ENCODE measurements at regions not wholly inside any gene's neighbourhood (a gene's known extent, or its start where the extent isn't known, plus 50 kb on each side); places are given as distances from the start of the nearest gene placed in this dataset.

DNA sequence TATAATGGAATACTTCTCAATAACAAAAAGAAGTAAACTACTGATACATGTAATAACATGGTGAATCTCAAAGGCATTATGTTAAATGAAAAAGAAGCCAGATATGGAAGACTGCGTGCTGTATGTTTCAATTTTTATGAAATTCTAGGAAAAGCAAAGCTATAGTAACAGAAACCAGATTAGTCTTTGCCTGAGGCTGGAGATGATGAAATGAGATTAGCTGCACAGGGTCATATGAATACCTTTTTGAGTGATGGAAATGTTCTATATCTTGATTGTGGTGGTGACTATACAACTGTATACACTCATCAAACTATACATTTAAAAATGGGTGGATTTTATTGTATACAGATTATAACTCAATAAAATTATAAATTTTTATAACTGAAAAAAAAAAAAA is 113.5 kb downstream of the TMEM30B start (continued):
- TF ChIP-seq SRF (IDR thresholded peaks at IDR 0.05; ENCODE audit: low read depth, low read length) (no peak), CHD1 (IDR thresholded peaks at IDR 0.05; ENCODE audit: low read depth, low read length) (no peak), CBX5 (IDR thresholded peaks at IDR 0.05; ENCODE audit: low read depth, low read length) (no peak), YY1 (IDR thresholded peaks at IDR 0.05; ENCODE audit: low read depth, low read length) (no peak), CREB1 (IDR thresholded peaks at IDR 0.05) (no peak), TBP (IDR thresholded peaks at IDR 0.05; ENCODE audit: low read depth, low read length) (no peak), SIN3A (conservative IDR thresholded peaks at IDR 0.05 in 1 of 2, IDR thresholded peaks at IDR 0.05 in 1 of 2; ENCODE audit: low read depth in 1 of 2, low read length in 2 of 2) (no peak), CHD7 (IDR thresholded peaks at IDR 0.05; ENCODE audit: insufficient replicate concordance, low read length) (no peak), SP1 (IDR thresholded peaks at IDR 0.05; ENCODE audit: low read depth, low read length) (no peak), SAP30 (IDR thresholded peaks at IDR 0.05; ENCODE audit: insufficient read depth, insufficient replicate concordance, low read length) (no peak)
